Ramos (cell line): ENCODE measurements at regions not wholly inside any gene's neighbourhood (a gene's known extent, or its start where the extent isn't known, plus 50 kb on each side); places are given as distances from the start of the nearest gene placed in this dataset.

Experiments used
- in situ Hi-C: fragments of 300-500 bp; cut with MboI; formaldehyde crosslinking; loops from one replicate; pipeline ENCODE4 v1.14.3; 2022; ENCODE audit warnings: low sequenced_read_pairs; ENCODE audit not compliant: unreplicated experiment

DNA sequence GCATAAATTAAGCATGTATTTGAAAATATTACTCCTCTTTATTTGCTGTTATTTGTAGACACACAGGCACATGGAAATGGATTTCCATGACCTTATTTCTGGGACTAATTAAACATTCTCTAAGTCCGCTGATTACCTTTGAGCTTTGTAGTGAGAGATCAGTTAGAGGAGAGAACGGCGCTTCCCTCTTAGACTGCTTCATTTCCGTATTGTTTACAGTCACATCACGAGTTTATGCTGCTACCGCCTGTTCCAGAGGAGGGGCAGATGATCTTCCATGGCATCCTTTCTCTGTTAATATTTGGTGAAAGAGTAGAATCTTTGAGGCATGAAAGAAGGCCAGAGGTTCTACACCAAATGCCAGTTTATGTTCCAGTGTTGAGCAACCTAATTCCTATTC, 404.4 kb downstream of the TRIB2 start:
- in situ Hi-C loops = no loop called here

DNA sequence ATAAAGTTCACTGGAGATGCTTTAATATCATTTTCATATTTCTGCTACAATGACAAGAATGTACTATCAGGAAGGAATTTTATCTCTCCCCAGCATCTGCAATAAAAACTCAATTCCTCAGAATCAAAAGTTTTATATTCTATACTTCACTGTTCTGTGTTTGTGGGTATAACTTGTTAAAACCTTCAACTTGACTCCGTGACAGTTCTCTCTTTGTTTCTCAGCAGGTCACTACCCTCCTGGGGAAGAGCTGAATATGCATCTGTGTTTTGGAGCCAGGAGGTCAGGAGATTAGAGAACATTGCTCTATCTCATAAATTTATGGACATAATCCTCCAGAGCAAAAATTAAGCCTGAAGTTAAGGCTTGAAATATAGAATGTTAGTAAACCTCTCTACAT, 411.4 kb downstream of the TRIB2 start:
- in situ Hi-C loops = no loop called here

DNA sequence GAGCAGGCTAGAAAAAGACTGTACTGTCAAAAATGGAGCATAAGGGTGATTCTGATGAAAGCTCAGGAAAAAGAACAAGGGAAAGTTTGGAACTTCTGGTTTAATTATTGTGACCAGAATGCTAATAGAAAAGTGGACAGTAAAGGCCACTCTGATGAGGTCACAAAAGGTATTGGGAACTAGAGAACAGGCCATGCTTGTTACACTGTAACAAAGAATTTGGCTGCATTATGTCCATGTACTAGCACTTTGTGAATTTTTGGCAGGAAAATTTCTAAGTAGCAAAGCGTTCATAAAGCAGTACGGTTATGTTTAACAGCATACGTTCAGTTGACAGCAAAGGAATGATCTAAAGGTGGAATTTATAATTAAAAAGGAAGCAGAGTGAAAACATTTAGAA, 418.6 kb downstream of the TRIB2 start:
- in situ Hi-C loops = no loop called here

DNA sequence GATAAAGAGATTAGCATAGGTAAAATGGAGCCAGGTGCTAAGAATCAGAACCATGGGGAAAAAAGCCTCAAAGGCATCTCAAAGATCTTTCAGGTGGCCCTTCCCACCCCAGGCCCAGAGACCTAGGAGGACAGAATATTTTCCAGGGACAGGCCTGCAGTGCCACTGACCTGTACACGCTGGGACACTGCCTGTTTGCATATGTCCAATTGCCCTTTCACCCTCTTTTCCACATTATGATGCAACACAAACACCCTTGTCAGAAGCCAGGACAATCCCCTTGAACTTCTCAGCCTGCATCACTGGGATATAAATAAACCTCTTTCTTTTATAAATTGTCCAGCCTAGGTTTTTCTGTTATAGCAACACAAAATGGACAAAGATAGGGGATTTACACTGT, 419.1 kb downstream of the TRIB2 start:
- in situ Hi-C loops = no loop called here

DNA sequence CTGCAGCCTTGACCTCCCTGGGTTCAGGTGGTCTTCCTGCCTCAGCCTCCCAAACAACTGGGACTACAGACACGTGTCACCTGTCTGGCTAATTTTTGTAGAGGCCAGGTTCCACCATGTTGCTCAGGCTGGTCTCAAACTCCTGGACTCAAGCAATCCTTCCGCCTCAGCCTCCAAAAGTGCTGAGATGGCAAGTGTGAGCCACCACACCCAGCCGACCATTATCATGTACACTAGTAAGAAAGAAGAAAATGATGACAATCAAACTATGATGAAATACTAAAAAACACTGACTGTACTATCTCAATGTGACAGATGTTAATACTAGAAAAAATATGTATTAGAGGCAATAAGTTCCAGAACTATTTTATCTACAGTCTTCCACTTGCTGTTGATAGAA, 420.9 kb downstream of the TRIB2 start:
- in situ Hi-C loops = no loop called here

DNA sequence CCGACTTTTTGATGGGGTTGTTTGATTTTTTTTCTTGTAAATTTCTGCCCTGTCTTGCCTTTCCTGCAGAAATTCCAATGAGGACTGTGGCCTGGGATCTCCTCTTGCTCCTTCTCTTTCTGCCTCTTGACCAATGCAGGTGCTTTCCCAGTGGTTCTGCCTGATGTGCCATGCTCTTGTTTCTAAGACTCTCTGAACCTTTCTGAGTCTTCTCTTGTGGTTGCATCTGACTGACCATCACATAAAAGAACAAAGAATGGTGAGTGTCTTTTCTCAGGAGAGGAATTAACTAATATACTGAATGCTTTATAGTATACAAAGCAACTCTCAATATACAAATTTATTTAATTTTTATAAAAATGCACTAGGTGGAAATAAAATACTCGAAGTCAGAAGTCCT, 424.6 kb downstream of the TRIB2 start:
- in situ Hi-C loops = no loop called here

DNA sequence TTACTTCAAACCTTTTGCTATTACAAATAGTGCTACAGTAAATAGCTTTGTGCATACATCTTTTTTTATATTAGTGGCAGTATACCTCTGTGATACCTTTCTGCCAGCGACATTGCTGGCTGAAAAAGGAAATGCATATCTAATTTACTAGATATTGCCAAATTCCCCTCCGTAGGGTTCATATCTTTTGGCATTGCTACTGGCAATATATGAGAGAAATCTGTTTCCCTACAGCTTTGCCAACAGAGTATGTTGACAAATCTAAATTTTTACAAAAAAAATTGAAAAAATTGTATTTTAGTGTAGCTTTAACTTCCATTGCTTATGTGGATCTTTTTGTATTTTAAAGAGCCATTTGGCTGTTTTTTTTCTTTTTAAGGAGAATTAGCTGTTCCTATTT, 426.7 kb downstream of the TRIB2 start:
- in situ Hi-C loops = no loop called here

DNA sequence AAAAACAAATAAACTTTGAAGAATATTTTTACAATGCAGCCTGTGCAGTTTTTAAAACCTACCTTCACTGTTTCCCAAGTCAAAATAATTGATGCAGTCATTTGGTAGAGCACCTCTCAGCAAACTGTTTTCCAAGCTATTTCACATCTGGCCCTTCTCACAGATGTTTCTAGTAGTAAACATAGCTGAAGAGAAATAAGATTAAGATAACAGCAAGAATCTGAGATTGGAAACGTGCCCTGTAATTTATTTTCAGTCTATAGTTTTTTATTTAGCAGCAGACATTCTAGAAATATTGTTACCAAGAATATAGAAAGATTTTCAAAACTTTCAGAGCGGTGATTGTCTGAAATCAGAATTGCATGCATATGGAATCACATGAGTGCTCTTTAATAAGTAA, 440.2 kb downstream of the TRIB2 start:
- in situ Hi-C loops = no loop called here

DNA sequence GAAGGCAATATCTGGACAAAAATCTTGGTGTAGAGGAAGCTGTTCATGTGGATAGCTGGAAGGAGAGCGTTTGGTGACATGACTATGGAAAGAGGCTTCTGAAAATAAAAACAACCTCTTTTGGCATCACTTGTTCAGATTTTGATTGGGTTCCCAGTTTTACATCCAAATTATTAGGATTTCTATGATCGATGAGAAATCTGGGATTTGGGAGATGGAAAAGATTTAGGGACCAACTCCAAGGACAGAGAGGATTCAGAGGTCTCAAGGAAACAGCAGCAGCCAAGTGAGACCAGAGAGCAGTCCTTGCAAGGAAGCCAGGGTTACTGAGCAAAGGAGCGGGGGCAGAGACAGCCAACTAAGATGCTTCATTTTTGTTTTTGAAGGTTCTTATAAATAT, 441.7 kb downstream of the TRIB2 start:
- in situ Hi-C loops = no loop called here

DNA sequence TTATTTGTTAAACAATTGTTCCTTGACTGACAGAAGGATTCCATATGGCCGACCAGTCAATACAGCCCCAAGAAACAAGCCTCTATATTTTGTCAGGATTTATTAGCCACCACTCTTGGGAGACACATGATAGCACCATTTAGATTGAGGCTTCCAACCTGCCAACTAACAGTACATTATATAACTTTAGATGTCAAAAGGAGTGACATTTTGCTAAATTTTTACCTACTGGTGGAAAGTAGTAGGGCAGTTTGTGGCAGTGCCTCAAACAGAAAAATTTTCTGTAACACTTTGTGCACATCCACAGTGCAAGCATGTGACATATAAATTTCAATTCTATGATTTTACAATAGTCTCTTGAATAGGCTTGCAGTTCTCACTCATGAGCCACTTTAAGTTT, 464.0 kb downstream of the TRIB2 start:
- in situ Hi-C loops = no loop called here

DNA sequence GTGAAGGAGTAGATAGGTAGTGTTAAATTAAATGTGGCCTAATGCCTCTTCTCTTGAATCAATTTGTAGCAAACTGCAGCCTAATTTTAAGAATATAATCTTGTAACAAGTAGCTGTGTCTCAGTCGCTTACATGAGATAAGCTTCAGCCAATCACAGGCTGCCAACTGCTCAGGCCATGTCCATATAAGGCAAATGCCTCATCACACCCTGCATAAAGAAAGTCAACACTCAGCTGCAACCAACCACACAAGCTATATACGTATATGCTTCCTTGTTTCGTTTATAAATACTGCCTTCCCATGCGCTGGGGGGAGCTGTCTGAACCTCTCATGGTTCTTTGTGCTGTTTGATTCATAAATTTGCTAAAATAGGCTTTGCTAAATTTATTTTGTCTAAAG, 476.3 kb downstream of the TRIB2 start:
- in situ Hi-C loops = no loop called here

DNA sequence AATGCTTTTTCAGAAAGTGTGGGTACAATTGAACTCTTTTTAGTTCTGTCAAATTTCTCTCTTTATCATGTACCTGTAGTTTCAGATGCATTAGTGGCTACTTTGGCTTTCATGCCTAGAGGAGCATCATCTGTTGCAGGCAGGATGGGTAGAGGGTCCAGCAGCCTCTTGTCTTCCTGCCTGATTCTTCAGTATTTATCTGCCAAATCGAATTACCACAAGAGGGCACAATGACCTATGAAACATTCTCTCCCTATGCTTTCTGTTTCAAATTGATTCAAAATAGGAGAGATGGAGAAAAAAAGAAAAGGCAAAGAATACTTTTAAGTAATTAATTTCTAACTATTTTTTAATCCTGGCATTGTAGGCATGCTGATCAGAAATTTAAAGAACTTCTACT, 477.2 kb downstream of the TRIB2 start:
- in situ Hi-C loops = no loop called here

DNA sequence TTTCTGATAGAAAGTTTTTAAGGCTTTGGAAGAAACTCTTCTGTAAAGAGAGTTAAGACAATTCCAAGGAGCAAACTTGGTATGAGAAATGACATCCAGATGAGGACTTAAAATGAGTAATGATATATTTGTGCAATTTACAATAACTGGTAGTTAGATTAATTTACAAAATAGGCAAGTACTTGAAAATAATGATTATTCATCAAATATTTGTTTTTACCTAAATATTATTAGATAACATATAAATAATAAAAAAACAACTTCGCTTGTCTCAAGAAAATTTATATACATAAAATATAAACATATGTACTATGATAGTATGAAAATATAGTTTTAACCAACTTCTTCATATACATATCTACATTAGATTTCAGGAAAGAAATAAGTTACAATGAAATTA, 478.5 kb downstream of the TRIB2 start:
- in situ Hi-C loops = no loop called here

DNA sequence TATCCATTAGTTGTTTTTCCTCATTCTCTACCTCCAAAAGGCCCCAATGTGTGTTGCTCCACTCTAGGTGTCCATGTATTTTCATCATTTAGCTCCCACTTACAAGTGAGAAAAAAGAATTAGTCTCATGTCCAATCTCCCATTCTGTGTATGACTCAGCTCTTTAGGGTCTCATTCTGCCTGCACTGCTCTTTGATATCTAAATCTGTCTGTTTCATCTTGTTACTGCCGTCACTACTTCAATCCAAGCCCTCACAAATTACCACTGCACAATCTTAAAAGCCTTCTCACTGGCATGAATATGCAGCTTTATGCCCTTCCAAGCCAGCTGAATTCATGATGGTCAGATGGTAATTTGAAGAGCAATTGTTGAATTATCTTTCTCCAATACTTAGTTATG, 480.5 kb downstream of the TRIB2 start:
- in situ Hi-C loops = no loop called here

DNA sequence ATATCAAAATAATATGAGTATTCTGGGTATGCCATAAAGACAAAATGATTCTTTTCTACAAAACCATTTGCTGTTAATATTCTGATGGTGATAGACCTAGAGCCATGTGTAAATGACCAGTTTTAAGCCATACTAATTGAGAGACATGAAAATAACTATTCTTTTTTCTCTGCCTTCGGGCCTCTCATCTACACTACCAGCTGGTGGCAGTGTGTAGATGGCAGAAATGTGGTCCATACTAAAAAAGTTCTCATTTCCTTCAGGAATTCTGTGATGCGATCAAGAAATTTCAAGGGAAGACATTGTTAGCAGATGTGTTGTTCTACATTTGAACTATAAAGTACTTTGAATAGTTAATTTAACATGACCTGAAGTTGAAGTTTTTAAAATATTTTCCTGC, 485.2 kb downstream of the TRIB2 start:
- in situ Hi-C loops = no loop called here

DNA sequence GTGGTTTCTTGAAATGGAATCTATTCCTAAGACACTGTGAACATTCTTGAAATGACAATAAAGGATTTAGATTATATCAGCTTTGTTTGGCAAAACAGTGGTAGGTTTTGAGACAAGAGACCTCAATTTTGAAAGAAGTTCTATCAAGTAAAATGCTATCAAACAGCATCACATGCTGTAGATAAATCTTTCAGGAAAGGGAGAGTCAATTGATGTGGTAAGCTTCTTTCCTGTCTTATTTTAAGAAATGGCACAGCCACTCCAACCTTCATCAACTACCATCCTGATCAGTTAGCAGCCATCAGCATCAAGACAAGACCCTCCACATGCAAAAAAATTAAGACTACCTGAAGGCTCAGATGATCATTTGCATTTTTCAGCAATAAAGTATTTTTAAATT, 495.4 kb downstream of the TRIB2 start:
- in situ Hi-C loops = no loop called here

DNA sequence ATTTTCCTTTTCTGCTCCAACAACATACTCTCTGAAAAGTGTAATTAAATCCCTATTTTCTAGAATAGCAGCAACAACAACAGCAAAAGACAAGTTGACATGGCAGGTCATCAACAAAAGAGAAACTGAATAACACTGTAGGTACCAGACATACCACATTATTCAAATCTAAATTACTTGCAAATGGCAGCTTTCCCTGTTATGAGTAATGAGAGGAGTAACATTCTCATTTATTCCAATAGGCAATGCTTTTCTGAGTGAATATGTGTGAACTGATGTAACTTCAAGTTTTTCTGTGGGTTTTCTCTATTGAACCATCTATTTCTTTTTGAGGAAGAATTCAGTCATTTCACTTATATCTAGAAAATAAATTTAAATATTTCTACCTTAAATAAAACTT, 501.5 kb downstream of the TRIB2 start:
- in situ Hi-C loops = no loop called here

DNA sequence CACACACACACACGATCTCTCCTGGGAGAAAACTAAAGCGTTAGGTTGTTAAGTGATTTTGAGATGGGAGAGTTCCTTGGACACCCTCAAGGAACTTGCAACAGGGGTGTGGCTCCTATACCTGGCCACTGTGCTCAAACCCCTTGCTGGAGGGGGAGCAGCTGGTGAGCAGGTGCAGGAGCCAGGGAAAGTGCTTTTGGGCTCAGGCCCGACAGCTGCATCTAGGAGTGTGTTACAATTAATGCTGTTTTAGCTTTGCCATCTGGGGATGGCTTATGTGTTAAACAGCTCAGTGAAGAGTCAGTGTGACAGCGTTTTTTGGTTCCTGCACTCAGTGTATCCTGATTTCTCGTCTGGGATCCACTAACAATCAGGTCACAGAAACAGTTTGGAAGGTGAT, 510.8 kb downstream of the TRIB2 start:
- in situ Hi-C loops = no loop called here

DNA sequence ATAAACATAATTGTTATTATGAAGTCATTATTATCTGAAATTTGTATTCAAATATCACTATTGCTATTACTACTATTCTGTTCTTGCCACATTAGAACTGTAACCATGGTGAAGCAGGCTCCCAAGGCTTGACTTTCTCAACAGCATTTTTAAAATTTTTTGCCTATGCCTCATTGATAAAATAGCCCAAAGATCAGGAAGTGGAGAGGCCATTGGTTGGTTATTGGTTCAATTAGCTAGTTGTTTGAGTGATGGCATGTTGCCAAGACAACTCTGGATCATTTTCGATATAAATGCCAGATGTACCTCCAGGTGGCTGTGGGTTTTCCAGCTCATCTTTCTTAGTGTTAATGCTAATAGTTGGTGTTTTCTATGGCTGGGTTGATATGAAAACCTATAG, 513.5 kb downstream of the TRIB2 start:
- in situ Hi-C loops = no loop called here

DNA sequence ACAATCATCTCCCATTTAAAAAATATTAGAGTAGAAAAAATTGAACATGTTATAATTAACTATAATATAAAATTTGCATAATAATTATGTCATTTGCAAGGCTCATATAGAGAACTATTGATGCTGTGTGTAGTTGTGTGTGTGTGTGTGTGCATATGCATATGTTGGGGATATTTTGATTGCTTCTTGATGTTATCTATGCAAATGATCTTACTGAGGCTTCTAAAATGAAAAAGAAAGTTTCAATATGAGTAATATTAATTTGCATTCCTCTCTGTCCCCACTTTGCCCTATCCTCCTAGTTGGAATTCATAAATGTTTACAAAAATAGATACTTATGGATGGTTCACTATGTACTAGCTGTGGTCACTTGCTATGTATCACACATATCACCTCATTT, 523.3 kb downstream of the TRIB2 start:
- in situ Hi-C loops = no loop called here

DNA sequence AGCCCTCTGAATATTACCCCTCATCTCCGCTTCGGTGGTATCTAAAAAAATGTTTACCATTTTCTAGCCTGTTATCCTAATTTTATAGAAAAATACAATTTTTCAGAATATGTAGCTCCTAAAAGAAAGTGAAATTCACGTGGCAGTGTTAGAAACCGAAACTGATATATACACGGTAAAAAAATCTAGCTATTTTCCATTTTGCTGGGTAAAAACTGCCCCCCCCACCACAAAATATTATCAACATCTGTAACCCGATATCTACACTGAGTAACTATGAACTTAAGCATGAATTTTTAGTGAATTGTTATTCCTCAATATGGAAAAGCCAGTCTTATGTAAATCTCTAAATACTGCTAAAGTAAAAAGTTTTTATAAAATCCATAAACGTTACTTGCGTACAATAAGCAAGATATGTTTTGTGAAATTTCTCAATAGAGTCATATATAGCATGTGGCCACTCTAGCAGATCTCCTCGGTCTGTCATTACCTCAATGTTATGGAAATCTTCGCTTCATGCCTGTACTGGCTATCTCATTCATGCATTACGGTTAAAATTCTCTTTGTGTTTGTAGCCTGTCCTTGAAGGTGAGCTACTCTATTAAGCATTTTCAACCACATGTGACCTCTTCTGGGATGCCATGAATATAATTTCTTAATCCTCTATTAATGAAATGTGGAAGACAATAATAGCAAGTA, 524.2 kb downstream of the TRIB2 start:
- in situ Hi-C loops = no loop called here

DNA sequence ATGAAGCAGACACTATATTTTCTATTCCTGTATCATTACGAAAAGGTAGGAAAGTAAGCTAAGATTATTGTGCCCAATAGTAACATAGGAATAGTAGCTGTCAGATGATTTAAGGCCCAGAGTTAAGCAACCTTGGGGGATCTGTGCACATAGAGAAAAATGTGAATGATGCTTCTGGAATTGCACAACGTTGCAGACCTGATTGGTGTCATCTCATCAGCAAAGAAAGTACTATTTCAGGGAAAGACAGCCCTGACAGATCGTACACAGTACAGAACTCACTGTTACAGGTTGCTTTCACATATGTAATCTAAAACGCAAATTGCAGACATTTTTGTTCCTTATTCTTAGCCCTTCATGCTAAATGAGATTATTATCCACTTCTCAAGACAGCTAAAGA, 535.9 kb downstream of the TRIB2 start:
- in situ Hi-C loops = no loop called here

DNA sequence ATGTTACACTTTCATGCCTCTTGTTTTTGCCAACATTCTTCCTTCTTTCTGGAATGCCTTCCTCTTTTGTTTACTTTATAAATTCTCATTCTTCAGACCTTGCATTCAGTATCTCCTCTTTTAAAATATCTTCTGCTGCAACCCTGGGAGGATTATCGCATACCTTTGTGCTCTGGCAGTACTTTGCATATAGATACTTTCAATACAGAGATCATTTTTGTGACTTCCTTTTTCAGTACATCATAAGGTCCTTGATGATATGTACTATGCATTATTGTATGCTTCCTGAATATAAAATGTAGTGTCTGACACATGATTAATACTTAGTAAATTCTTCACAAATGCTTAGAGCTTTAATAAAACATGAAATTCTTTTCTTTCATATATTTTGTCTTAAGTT, 538.7 kb downstream of the TRIB2 start:
- in situ Hi-C loops = no loop called here
